Prostate gland (tissue), 2 donors: ENCODE measurements at regions not wholly inside any gene's neighbourhood (a gene's known extent, or its start where the extent isn't known, plus 50 kb on each side); places are given as distances from the start of the nearest gene placed in this dataset.
"Not testable (repeated sequence)": the region's sequence is repeated elsewhere in the genome, so short reads cannot be mapped to it uniquely, and the experiment has no call there.

Source experiments
- DNase-seq: peaks from one replicate; pipeline ENCODE4 v3.0.0-alpha.2; 2019; ENCODE audit warnings: low spot score
- H3K27ac ChIP-seq, 2 donors: fragments of 200-600 bp; sonication (generic); 2 replicates each; pipeline ENCODE4 v1.5.1; 2017 to 2019
- H3K27me3 ChIP-seq: fragments of 200-600 bp; sonication (generic); replicated peaks from 2 replicates; pipeline ENCODE4 v1.5.1; 2019; ENCODE audit not compliant: insufficient read depth
- H3K36me3 ChIP-seq, 2 donors: fragments of 200-600 bp; sonication (generic); 1 replicate in 1 of 2; 2 replicates in 1 of 2; pipeline versions ENCODE4 v1.5.1 to v1.8.1; 2017 to 2019
- H3K4me1 ChIP-seq: fragments of 200-600 bp; sonication (generic); replicated peaks from 2 replicates; pipeline ENCODE4 v1.5.1; 2019
- H3K4me3 ChIP-seq, 2 donors: fragments of 200-600 bp; sonication (generic); 2 replicates each; pipeline ENCODE4 v1.5.1; 2017 to 2019
- H3K9me3 ChIP-seq: fragments of 200-600 bp; sonication (generic); 2 replicates; pipeline ENCODE4 v1.5.1; 2017
- CTCF ChIP-seq, 4 experiments: fragments of 200-600 bp in 2 of 4; fragments of 450-650 bp in 2 of 4; sonication (generic) in 2 of 4; IDR thresholded peaks; 1 replicate in 3 of 4; 2 replicates in 1 of 4; pipeline ENCODE4 v1.5.1; 2016 to 2019; ENCODE audit warnings: antibody characterized with exemption in 4 of 4, mild to moderate bottlenecking in 2 of 4, moderate library complexity in 2 of 4
- POLR2A ChIP-seq: fragments of 450-650 bp; IDR thresholded peaks from one replicate; pipeline ENCODE4 v1.6.1; 2016; ENCODE audit warnings: antibody characterized with exemption, mild to moderate bottlenecking
- POLR2AphosphoS5 ChIP-seq: sonication (generic); formaldehyde crosslinking; IDR thresholded peaks from one replicate; pipeline ENCODE4 v1.6.1; 2017; ENCODE audit warnings: antibody characterized with exemption
- WGBS: methylation state at CpG from one replicate; pipeline ENCODE4 v1.1.5; 2018; 5-methylcytosine and 5-hydroxymethylcytosine counted together
- intact Hi-C: fragments of 100-400 bp; cut with DNase I; formaldehyde crosslinking; loops from one replicate; pipeline ENCODE4 v1.14.2; 2022

GRCh38 chr10:22833781-22834180 lies 94.1 kb upstream of the ARMC3 start:
- no peak overlapping the region for H3K4me3 ChIP-seq
- H3K4me1 ChIP-seq, result no peaks in the 10 kb centered on the region
- no peaks in the 10 kb centered on the region for H3K36me3 ChIP-seq
- H3K9me3 ChIP-seq, result no peaks in the 10 kb centered on the region
- WGBS, result 29% methylated on average over 1 of the region's 1 CpG
- H3K27me3 ChIP-seq, result no peaks in the 10 kb centered on the region
- no peak for DNase-seq
- H3K27ac ChIP-seq, result no peak overlapping the region
- intact Hi-C loops, result no loop called here
- TF ChIP-seq CTCF (IDR thresholded peaks at IDR 0.05) (no peak), POLR2A (no peak), POLR2AphosphoS5 (no peak)

DNA sequence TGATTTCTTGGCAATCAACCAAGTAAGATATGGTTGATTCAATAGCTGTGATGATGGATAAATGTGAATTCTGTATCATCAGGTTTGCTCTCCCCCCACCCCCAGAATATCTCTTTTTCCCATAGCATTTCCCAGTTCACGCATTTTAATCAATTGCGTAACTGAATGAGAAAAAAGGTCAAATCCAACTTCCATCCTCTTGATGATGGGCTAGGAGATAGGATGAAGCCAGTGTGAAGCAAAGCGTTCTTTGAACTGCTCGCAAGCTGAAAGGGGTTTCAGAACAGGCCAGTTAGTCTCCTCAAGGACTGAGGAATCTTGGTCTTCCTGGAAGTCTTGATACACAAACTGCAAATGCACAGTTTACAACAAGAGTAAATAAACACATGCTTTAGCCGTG lies 94.5 kb upstream of the ARMC3 start:
- DNase-seq, result no peak
- H3K4me3 ChIP-seq, result no peak overlapping the region
- no peaks in the 10 kb centered on the region for H3K36me3 ChIP-seq
- intact Hi-C loops, result no loop called here
- no peaks in the 10 kb centered on the region for H3K9me3 ChIP-seq
- no peaks in the 10 kb centered on the region for H3K27me3 ChIP-seq
- no peaks in the 10 kb centered on the region for H3K4me1 ChIP-seq
- no peak overlapping the region for H3K27ac ChIP-seq
- TF ChIP-seq CTCF (IDR thresholded peaks at IDR 0.05) (no peak), POLR2AphosphoS5 (no peak), POLR2A (no peak)
- 93% methylated on average over 5 of the region's 5 CpGs for WGBS

- H3K9me3 ChIP-seq, result no peaks in the 10 kb centered on the region
- TF ChIP-seq POLR2A, result no peak
- TF ChIP-seq CTCF (IDR thresholded peaks at IDR 0.05), result no peak
- no peak for TF ChIP-seq POLR2AphosphoS5
- no peaks in the 10 kb centered on the region for H3K36me3 ChIP-seq
- H3K27ac ChIP-seq, result no peak overlapping the region
- intact Hi-C loops, result no loop called here
- H3K4me3 ChIP-seq, result no peak overlapping the region
- H3K4me1 ChIP-seq, result no peaks in the 10 kb centered on the region
- 98% methylated on average over 2 of the region's 2 CpGs for WGBS
- no peaks in the 10 kb centered on the region for H3K27me3 ChIP-seq
- no peak for DNase-seq
Observed at GRCh38 chr10:22832851-22833250, 95.0 kb upstream of the ARMC3 start.

DNA sequence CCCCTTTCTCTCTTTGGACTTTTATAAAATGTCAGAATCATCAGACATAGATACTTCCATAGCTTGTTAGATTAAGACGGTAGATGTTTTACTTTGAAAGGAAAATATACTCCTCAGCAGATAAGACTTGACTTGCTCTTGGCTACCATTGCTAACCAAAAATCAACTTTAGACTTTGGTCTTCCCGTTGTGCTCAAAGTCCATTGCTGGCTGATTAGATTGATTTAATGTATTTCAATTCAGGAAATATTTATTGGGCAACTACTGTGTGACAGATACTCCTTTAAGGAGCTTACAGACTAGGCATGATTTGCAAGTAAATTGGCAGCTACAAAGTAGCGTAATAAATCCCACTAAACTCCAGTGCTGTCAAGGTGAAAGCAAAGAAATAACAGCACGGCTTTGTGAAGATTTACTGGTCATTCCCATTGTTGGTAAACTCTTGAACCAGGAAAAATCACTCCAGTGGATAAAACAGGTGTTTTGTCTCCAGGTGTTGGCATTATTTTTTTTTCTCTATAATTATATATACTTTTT lies 95.7 kb upstream of the ARMC3 start:
- no peak for TF ChIP-seq POLR2AphosphoS5
- TF ChIP-seq CTCF (IDR thresholded peaks at IDR 0.05), result no peak
- no peak for TF ChIP-seq POLR2A
- H3K9me3 ChIP-seq, result no peaks in the 10 kb centered on the region
- WGBS, result 55% methylated on average over 4 of the region's 4 CpGs
- no peaks in the 10 kb centered on the region for H3K27me3 ChIP-seq
- no peak overlapping the region for H3K27ac ChIP-seq
- no peaks in the 10 kb centered on the region for H3K36me3 ChIP-seq
- no peak for DNase-seq
- no peak overlapping the region for H3K4me3 ChIP-seq
- intact Hi-C loops, result no loop called here
- H3K4me1 ChIP-seq, result no peaks in the 10 kb centered on the region

DNA sequence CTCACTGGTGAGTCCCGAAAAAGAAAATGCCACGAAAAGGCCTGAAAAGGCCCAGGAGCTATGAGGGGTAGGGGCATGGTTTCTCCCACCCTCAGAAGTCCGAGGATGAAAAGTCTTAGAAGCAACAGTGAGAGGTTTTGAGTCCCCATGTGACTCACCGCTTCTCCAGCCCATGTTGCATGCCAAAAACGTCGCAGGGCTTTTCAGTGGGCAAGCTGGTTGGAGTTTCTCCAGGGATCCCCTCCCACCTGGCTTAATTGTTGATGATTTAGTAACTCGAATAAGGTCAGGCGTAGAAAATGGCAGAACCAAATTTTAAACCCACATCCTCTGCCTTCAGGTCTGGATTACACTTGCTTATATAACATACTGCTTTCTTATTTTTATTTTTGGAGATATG lies 96.3 kb upstream of the ARMC3 start:
- no peaks in the 10 kb centered on the region for H3K4me1 ChIP-seq
- no peak for DNase-seq
- no peaks in the 10 kb centered on the region for H3K9me3 ChIP-seq
- no peaks in the 10 kb centered on the region for H3K27me3 ChIP-seq
- no peak overlapping the region for H3K4me3 ChIP-seq
- TF ChIP-seq POLR2AphosphoS5 (no peak), CTCF (IDR thresholded peaks at IDR 0.05) (no peak), POLR2A (no peak)
- H3K36me3 ChIP-seq, result no peaks in the 10 kb centered on the region
- intact Hi-C loops, result no loop called here
- no peak overlapping the region for H3K27ac ChIP-seq
- WGBS, result 62% methylated on average over 8 of the region's 8 CpGs

- H3K27ac ChIP-seq, H3K4me3 ChIP-seq, H3K27me3 ChIP-seq, H3K4me1 ChIP-seq, H3K9me3 ChIP-seq, DNase-seq, H3K36me3 ChIP-seq, intact Hi-C loops: not testable (repeated sequence)
Observed at GRCh38 chr10:22828712-22829111, 99.1 kb upstream of the ARMC3 start.
